Ovary (tissue), 7 donors: ENCODE measurements at regions not wholly inside any gene's neighbourhood (a gene's known extent, or its start where the extent isn't known, plus 50 kb on each side); places are given as distances from the start of the nearest gene placed in this dataset.

ENCODE experiments used
- DNase-seq, 5 donors: peaks; one replicate each; pipeline ENCODE4 v3.0.0-alpha.2; 2019 to 2020
- H3K27ac ChIP-seq, 2 donors: fragments of 200-600 bp; one replicate each; pipeline versions ENCODE4 v1.5.1 to v1.8.0; 2019 to 2022
- H3K27me3 ChIP-seq: fragments of 200-600 bp; one replicate; pipeline ENCODE4 v1.8.0; 2022
- H3K36me3 ChIP-seq: fragments of 200-600 bp; sonication (generic); one replicate; pipeline ENCODE4 v1.5.1; 2019
- H3K4me1 ChIP-seq: one replicate; pipeline ENCODE4 v1.8.1; 2013; ENCODE audit warnings: mild to moderate bottlenecking, moderate library complexity; ENCODE audit not compliant: insufficient read depth
- H3K4me3 ChIP-seq: fragments of 200-600 bp; sonication (generic); one replicate; pipeline ENCODE4 v1.5.1; 2017
- H3K9me3 ChIP-seq, 2 donors: fragments of 200-600 bp in 1 of 2; sonication (generic) in 1 of 2; one replicate each; pipeline versions ENCODE4 v1.5.1 to v1.8.1; 2013 to 2019; ENCODE audit warnings: mild to moderate bottlenecking in 1 of 2, moderate library complexity in 1 of 2
- CTCF ChIP-seq, 3 donors: fragments of 450-650 bp in 2 of 3; fragments of 200-600 bp in 1 of 3; IDR thresholded peaks; one replicate each; pipeline versions ENCODE4 v1.5.1 to v1.8.0; 2016 to 2022; ENCODE audit warnings: antibody characterized with exemption in 3 of 3, mild to moderate bottlenecking in 1 of 3
- EP300 ChIP-seq: sonication (generic); formaldehyde crosslinking; IDR thresholded peaks from one replicate; pipeline ENCODE4 v1.6.1; 2017; ENCODE audit warnings: antibody characterized with exemption
- POLR2A ChIP-seq: fragments of 450-650 bp; IDR thresholded peaks from one replicate; pipeline ENCODE4 v1.6.1; 2017; ENCODE audit warnings: antibody characterized with exemption, mild to moderate bottlenecking, moderate library complexity
- WGBS, 3 donors: extraction: QIAGEN DNeasy Blood & Tissue Kit in 1 of 3; methylation state at CpG; one replicate each; pipeline versions ENCODE4 v1.1.5 to v1.1.7; 2013 to 2017; 5-methylcytosine and 5-hydroxymethylcytosine counted together
- intact Hi-C, 4 donors: fragments of 100-400 bp; cut with DNase I; formaldehyde crosslinking; loops; one replicate each; pipeline versions ENCODE4 v1.11.0 to v1.15.1; 2022 to 2023
- donor health status: DM: no; HTN: no; CAD: no; lungs with moderate emphysema.
- donor health status: DM: no; HTN: no; CAD: no.
- donor health status: Bipolar disorder and iron deficiency.
- donor health status: DM: no; HTN: no; CAD: no.
- donor health status: DM: yes; HTN: yes; CAD: no.

GRCh38 chr18:78031991-78032390, 782.3 kb downstream of the GALR1 start:
- Histone ChIP-seq H3K4me1 (no peaks in the 10 kb centered on the region), H3K27me3 (no peaks in the 10 kb centered on the region), H3K9me3 (no peaks in the 10 kb centered on the region), H3K36me3 (no peaks in the 10 kb centered on the region), H3K27ac (no peak overlapping the region), H3K4me3 (no peak overlapping the region)
- intact Hi-C loops: no loop called here
- no peak for DNase-seq
- WGBS, 3 donors: 80 to 85% (median 84%) methylated on average over 8 of the region's 8 CpGs
- TF ChIP-seq CTCF (IDR thresholded peaks at IDR 0.05) (no peak), EP300 (no peak), POLR2A (no peak)

- H3K9me3 ChIP-seq: no peaks in the 10 kb centered on the region
- no peak overlapping the region for H3K27ac ChIP-seq
- no peak for TF ChIP-seq POLR2A
- no peak for TF ChIP-seq EP300
- 53 to 70% (median 68%) methylated on average over 6 of the region's 6 CpGs for WGBS, 3 donors
- H3K4me3 ChIP-seq: no peak overlapping the region
- H3K36me3 ChIP-seq: no peaks in the 10 kb centered on the region
- no peaks in the 10 kb centered on the region for H3K27me3 ChIP-seq
- intact Hi-C loops: no loop called here
- no peak for DNase-seq
- H3K4me1 ChIP-seq: no peaks in the 10 kb centered on the region
These were observed 782.9 kb downstream of the GALR1 start for GRCh38 chr18:78032574-78032973.

DNA sequence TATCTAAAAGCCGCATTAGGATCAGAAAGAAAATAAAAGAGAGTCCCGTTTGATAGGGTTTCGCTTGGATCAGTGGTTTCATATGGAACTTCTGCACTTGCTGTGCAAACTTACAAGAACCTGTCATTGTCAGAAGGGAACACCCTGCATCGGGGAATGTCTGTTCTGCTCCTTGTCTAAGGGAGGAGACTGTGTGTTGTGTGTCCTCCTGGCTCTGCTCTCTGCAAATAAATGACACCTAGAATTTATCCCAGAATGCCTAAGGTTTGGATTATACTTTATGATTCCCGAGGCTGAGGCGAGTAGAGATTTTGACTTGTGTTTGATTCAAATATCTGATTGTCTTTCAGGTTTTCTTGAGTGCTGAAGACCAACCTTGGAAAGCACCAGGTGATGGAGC, 785.1 kb downstream of the GALR1 start:
- no peak overlapping the region for H3K27ac ChIP-seq
- no peak overlapping the region for H3K4me3 ChIP-seq
- H3K36me3 ChIP-seq: no peaks in the 10 kb centered on the region
- no peak for TF ChIP-seq EP300
- TF ChIP-seq CTCF (IDR thresholded peaks at IDR 0.05): no peak
- TF ChIP-seq POLR2A: no peak
- intact Hi-C loops: no loop called here
- no peaks in the 10 kb centered on the region for H3K27me3 ChIP-seq
- WGBS, 3 donors: 69 to 85% (median 74%) methylated on average over 6 of the region's 6 CpGs
- no peaks in the 10 kb centered on the region for H3K4me1 ChIP-seq
- no peak for DNase-seq
- H3K9me3 ChIP-seq: no peaks in the 10 kb centered on the region

- TF ChIP-seq CTCF (IDR thresholded peaks at IDR 0.05): no peak
- no peak for TF ChIP-seq POLR2A
- no peak for TF ChIP-seq EP300
- DNase-seq: no peak
- Histone ChIP-seq H3K4me1 (no peaks in the 10 kb centered on the region), H3K4me3 (no peak overlapping the region), H3K27me3 (no peaks in the 10 kb centered on the region), H3K27ac (no peak overlapping the region), H3K36me3 (no peaks in the 10 kb centered on the region), H3K9me3 (no peaks in the 10 kb centered on the region)
- WGBS, 3 donors: 77 to 90% (median 80%) methylated on average over 1 of the region's 1 CpG
- intact Hi-C loops: no loop called here
These were observed 791.6 kb downstream of the GALR1 start for GRCh38 chr18:78041218-78041617.

DNA sequence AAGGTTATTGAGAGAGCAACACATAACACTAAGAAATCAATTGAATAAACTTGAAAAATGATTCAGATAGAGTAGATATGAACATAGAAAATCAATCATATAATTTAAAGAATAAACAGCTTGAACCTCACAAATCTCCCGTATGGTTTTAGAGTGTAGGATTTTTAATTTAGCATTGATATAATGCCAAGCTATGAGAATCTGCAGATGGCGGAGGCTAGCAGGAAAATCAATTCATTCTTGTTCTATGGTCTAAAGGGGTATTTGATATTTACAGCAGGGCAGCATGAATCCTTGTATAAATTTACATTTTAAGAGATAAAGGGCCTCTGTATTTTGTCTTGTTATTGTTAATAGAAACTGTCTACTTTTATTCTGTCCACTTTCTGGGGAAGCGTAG, 797.0 kb downstream of the GALR1 start:
- no peaks in the 10 kb centered on the region for H3K9me3 ChIP-seq

More for the DNA sequence above, 797.0 kb downstream of the GALR1 start:
- Histone ChIP-seq H3K4me1 (no peaks in the 10 kb centered on the region), H3K36me3 (no peaks in the 10 kb centered on the region), H3K27me3 (no peaks in the 10 kb centered on the region), H3K27ac (no peak overlapping the region), H3K4me3 (no peak overlapping the region)
- DNase-seq: no peak
- no peak for TF ChIP-seq POLR2A
- TF ChIP-seq EP300: no peak
- TF ChIP-seq CTCF (IDR thresholded peaks at IDR 0.05): no peak
- intact Hi-C loops: no loop called here
- 77% methylated on average over 3 of the region's 3 CpGs for WGBS, 3 donors
